H1 (cell line): ENCODE measurements at regions not wholly inside any gene's neighbourhood (a gene's known extent, or its start where the extent isn't known, plus 50 kb on each side); places are given as distances from the start of the nearest gene placed in this dataset.

Experiments
- CTCF ChIA-PET: fragments of 300-600 bp; sonication (Branson Sonifier 250); formaldehyde crosslinking; loops from one replicate; lab custom pipeline; 2021; ENCODE audit not compliant: partially characterized antibody; lab: Charles Lee
- POLR2A ChIA-PET: fragments of 300-600 bp; sonication (Branson Sonifier 250); formaldehyde crosslinking; loops from one replicate; lab custom pipeline; 2021; ENCODE audit warnings: inconsistent platforms; ENCODE audit not compliant: partially characterized antibody; lab: Charles Lee
- DNase-seq, 2 experiments: peaks; one replicate each; pipeline versions ENCODE4 v3.0.0 to v3.0.0-alpha.2; 2010 to 2022; ENCODE audit warnings: low spot score in 2 of 2, low read depth in 1 of 2, mixed read lengths in 1 of 2
- FAIRE-seq: peaks from 2 replicates; lab custom pipeline; 2011; peaks lifted over from hg19 to GRCh38; lab: Jason Lieb, UNC
- H2AFZ ChIP-seq: 2 replicates; pipeline ENCODE4 v1.8.1; 2012; ENCODE audit warnings: low read length, inconsistent platforms
- H2AK5ac ChIP-seq: 2 replicates; pipeline ENCODE4 v1.6.1; 2013; ENCODE audit warnings: low read depth, low read length
- H2BK120ac ChIP-seq: replicated peaks from 2 replicates; pipeline ENCODE3; 2013; ENCODE audit warnings: low read depth, low read length, inconsistent platforms
- H2BK12ac ChIP-seq: 2 replicates; pipeline ENCODE4 v1.6.1; 2013; ENCODE audit warnings: low read depth, low read length
- H2BK15ac ChIP-seq: 2 replicates; pipeline ENCODE4 v1.6.1; 2013; ENCODE audit warnings: low read length
- H2BK20ac ChIP-seq: 2 replicates; pipeline ENCODE4 v1.6.1; 2013; ENCODE audit warnings: low read length
- H2BK5ac ChIP-seq: 2 replicates; pipeline ENCODE4 v1.6.1; 2013; ENCODE audit warnings: low read depth, low read length
- H3K14ac ChIP-seq: 2 replicates; pipeline ENCODE4 v1.6.1; 2013; ENCODE audit warnings: inconsistent platforms; ENCODE audit not compliant: insufficient read length
- H3K18ac ChIP-seq: 2 replicates; pipeline ENCODE4 v1.6.1; 2013; ENCODE audit warnings: low read length; ENCODE audit errors: extremely low read depth
- H3K23ac ChIP-seq: 2 replicates; pipeline ENCODE4 v1.6.1; 2013; ENCODE audit warnings: inconsistent platforms; ENCODE audit not compliant: insufficient read length
- H3K23me2 ChIP-seq: 2 replicates; pipeline ENCODE4 v1.6.1; 2013; ENCODE audit warnings: low read depth, low read length
- H3K27ac ChIP-seq: 2 replicates; pipeline ENCODE4 v1.6.1; 2011; ENCODE audit warnings: low read depth, low read length, inconsistent platforms
- H3K27me3 ChIP-seq, 4 experiments: replicated peaks in 1 of 4; 1 replicate in 1 of 4; 2 replicates in 3 of 4; pipeline versions ENCODE4 v1.6.1 to v1.8.1; 2011 to 2013; ENCODE audit warnings: low read length in 3 of 4, mild to moderate bottlenecking in 3 of 4, inconsistent platforms in 2 of 4, mixed read lengths in 2 of 4, moderate library complexity in 1 of 4; ENCODE audit not compliant: control insufficient read depth in 3 of 4, insufficient read depth in 3 of 4; ENCODE audit errors: extremely low read depth in 1 of 4
- H3K36me3 ChIP-seq, 4 experiments: 2 replicates each; pipeline versions ENCODE4 v1.6.1 to v1.8.1; 2011 to 2013; ENCODE audit warnings: mild to moderate bottlenecking in 4 of 4, low read length in 3 of 4, moderate library complexity in 2 of 4, control low read depth in 1 of 4, inconsistent platforms in 1 of 4; ENCODE audit not compliant: insufficient read depth in 4 of 4, control insufficient read depth in 2 of 4
- H3K4ac ChIP-seq: replicated peaks from 2 replicates; pipeline ENCODE3; 2013; ENCODE audit warnings: low read length, low read depth, mixed read lengths, inconsistent platforms; ENCODE audit not compliant: insufficient read length
- H3K4me1 ChIP-seq, 4 experiments: replicated peaks in 1 of 4; 1 replicate in 1 of 4; 2 replicates in 3 of 4; pipeline versions ENCODE4 v1.6.1 to v1.8.1; 2011 to 2013; ENCODE audit warnings: low read length in 3 of 4, inconsistent platforms in 2 of 4, mixed read lengths in 1 of 4; ENCODE audit not compliant: insufficient read depth in 4 of 4, control insufficient read depth in 3 of 4
- H3K4me2 ChIP-seq, 2 experiments: 2 replicates each; pipeline versions ENCODE4 v1.6.1 to v1.8.1; 2011 to 2013; ENCODE audit warnings: low read depth in 2 of 2, low read length in 2 of 2, control low read depth in 1 of 2, inconsistent platforms in 1 of 2, mild to moderate bottlenecking in 1 of 2; ENCODE audit not compliant: insufficient read depth in 1 of 2
- H3K4me3 ChIP-seq, 4 experiments: fragments of 200-600, 300-600 bp in 1 of 4; sonication (generic), shearing (Covaris generic), sonication (Bioruptor Twin) in 1 of 4; 2 replicates each; pipeline versions ENCODE4 v1.5.1 to v1.8.1; 2011 to 2016; ENCODE audit warnings: low read length in 4 of 4, low read depth in 3 of 4, control low read depth in 2 of 4, inconsistent platforms in 2 of 4, mild to moderate bottlenecking in 2 of 4, mixed read lengths in 1 of 4, moderate library complexity in 1 of 4; ENCODE audit not compliant: insufficient read depth in 2 of 4; ENCODE audit errors: extremely low read depth in 1 of 4
- H3K56ac ChIP-seq: replicated peaks from 2 replicates; pipeline ENCODE3; 2013; ENCODE audit warnings: low read depth, mild to moderate bottlenecking, mixed read lengths, low read length, inconsistent platforms; ENCODE audit not compliant: insufficient read length
- H3K79me1 ChIP-seq: 2 replicates; pipeline ENCODE4 v1.6.1; 2013; ENCODE audit warnings: low read depth, low read length, control low read depth
- H3K79me2 ChIP-seq, 2 experiments: 2 replicates each; pipeline versions ENCODE4 v1.6.1 to v1.8.1; 2012 to 2013; ENCODE audit warnings: low read length in 2 of 2, mild to moderate bottlenecking in 2 of 2, inconsistent platforms in 1 of 2; ENCODE audit not compliant: insufficient read depth in 2 of 2, control insufficient read depth in 1 of 2
- H3K9ac ChIP-seq, 4 experiments: replicated peaks in 1 of 4; 1 replicate in 1 of 4; 2 replicates in 3 of 4; pipeline versions ENCODE4 v1.6.1 to v1.8.1; 2011 to 2013; ENCODE audit warnings: low read depth in 3 of 4, low read length in 3 of 4, control low read depth in 2 of 4, mild to moderate bottlenecking in 2 of 4, moderate library complexity in 2 of 4, inconsistent platforms in 1 of 4; ENCODE audit errors: extremely low read depth in 1 of 4
- H3K9me3 ChIP-seq, 2 experiments: 2 replicates each; pipeline versions ENCODE4 v1.6.1 to v1.8.1; 2012 to 2013; ENCODE audit warnings: mild to moderate bottlenecking in 2 of 2, moderate library complexity in 2 of 2, control low read depth in 1 of 2, inconsistent platforms in 1 of 2, low read depth in 1 of 2, low read length in 1 of 2, mixed read lengths in 1 of 2; ENCODE audit not compliant: insufficient read depth in 2 of 2
- H4K20me1 ChIP-seq, 2 experiments: replicated peaks in 1 of 2; 2 replicates each; pipeline versions ENCODE3 to v1.8.1; 2011 to 2013; ENCODE audit warnings: inconsistent platforms in 2 of 2, low read length in 2 of 2, mild to moderate bottlenecking in 1 of 2; ENCODE audit not compliant: insufficient read depth in 2 of 2, control insufficient read depth in 1 of 2
- H4K5ac ChIP-seq: 2 replicates; pipeline ENCODE4 v1.6.1; 2013; ENCODE audit warnings: low read length, low read depth, mixed read lengths, inconsistent platforms; ENCODE audit not compliant: insufficient read length
- H4K8ac ChIP-seq: 2 replicates; pipeline ENCODE4 v1.8.0; 2013; ENCODE audit warnings: mild to moderate bottlenecking, moderate library complexity, low read length, inconsistent platforms; ENCODE audit not compliant: insufficient read depth; ENCODE audit errors: extremely low read depth
- H4K91ac ChIP-seq: replicated peaks from 2 replicates; pipeline ENCODE3; 2013; ENCODE audit warnings: low read length, mixed read lengths, inconsistent platforms; ENCODE audit not compliant: insufficient read length
- CHD1 ChIP-seq: IDR thresholded peaks from 2 replicates; pipeline ENCODE4 v1.6.1; 2012; ENCODE audit warnings: low read depth, low read length, improper control_type of control experiment
- E2F6 ChIP-seq: IDR thresholded peaks from 2 replicates; pipeline ENCODE4 v1.6.1; 2012; ENCODE audit warnings: inconsistent platforms
- EP300 ChIP-seq, 2 experiments: IDR thresholded peaks; 1 replicate in 1 of 2; 2 replicates in 1 of 2; pipeline ENCODE4 v1.6.1; 2011 to 2012; ENCODE audit warnings: low read depth in 2 of 2, low read length in 2 of 2, mild to moderate bottlenecking in 2 of 2, borderline replicate concordance in 1 of 2, inconsistent platforms in 1 of 2, moderate library complexity in 1 of 2
- HDAC2 ChIP-seq, 2 experiments: fragments of 300-600 bp in 1 of 2; sonication (generic) in 1 of 2; IDR thresholded peaks; 2 replicates each; pipeline ENCODE4 v1.6.1; 2011 to 2012; ENCODE audit warnings: low read depth in 2 of 2, low read length in 2 of 2, mild to moderate bottlenecking in 2 of 2, moderate library complexity in 2 of 2, borderline replicate concordance in 1 of 2, inconsistent platforms in 1 of 2
- JUN ChIP-seq: IDR thresholded peaks from 2 replicates; pipeline ENCODE4 v1.6.1; 2011; ENCODE audit warnings: low read depth, mild to moderate bottlenecking, improper control_type of control experiment, low read length
- RAD21 ChIP-seq, 2 experiments: IDR thresholded peaks in 1 of 2; conservative IDR thresholded peaks in 1 of 2; 2 replicates each; pipeline ENCODE4 v1.6.1; 2011; ENCODE audit warnings: low read depth in 2 of 2, low read length in 2 of 2, improper control_type of control experiment in 1 of 2, inconsistent platforms in 1 of 2, mild to moderate bottlenecking in 1 of 2, moderate library complexity in 1 of 2
- RNF2 ChIP-seq: fragments of 200-900, 300-1000 bp; sonication (generic); IDR thresholded peaks from 2 replicates; pipeline ENCODE4 v1.7.1; 2016; ENCODE audit warnings: borderline replicate concordance, low read depth, mild to moderate bottlenecking, antibody characterized with exemption, low read length; ENCODE audit not compliant: poor library complexity, severe bottlenecking; ENCODE audit errors: missing control alignments
- SIRT6 ChIP-seq: IDR thresholded peaks from one replicate; pipeline ENCODE4 v1.7.1; 2012; ENCODE audit warnings: low read length, inconsistent platforms
- SP1 ChIP-seq: IDR thresholded peaks from 2 replicates; pipeline ENCODE4 v1.6.1; 2011; ENCODE audit warnings: low read depth, low read length
- SRF ChIP-seq: IDR thresholded peaks from 2 replicates; pipeline ENCODE4 v1.6.1; 2011; ENCODE audit warnings: mild to moderate bottlenecking, low read depth, low read length, moderate library complexity
- TAF7 ChIP-seq: optimal IDR thresholded peaks from 2 replicates; pipeline ENCODE3; 2011; ENCODE audit warnings: low read depth, mild to moderate bottlenecking, inconsistent platforms, low read length, moderate library complexity, borderline replicate concordance
- WGBS, 2 experiments: shearing (Covaris generic) in 1 of 2; methylation state at CpG; one replicate each; pipeline versions ENCODE4 v1.1.6 to v1.1.7; 2013 to 2015; ENCODE audit warnings: low lambda C conversion rate in 2 of 2, mixed read lengths in 2 of 2, inconsistent platforms in 1 of 2, low coverage in 1 of 2, missing lambda C conversion rate in 1 of 2; ENCODE audit not compliant: insufficient replicate concordance in 2 of 2, insufficient coverage in 1 of 2, insufficient read length in 1 of 2; ENCODE audit errors: extremely low coverage in 1 of 2, missing lambda C conversion rate in 1 of 2; 5-methylcytosine and 5-hydroxymethylcytosine counted together

GRCh38 chr18:73660931-73661856, 486.4 kb downstream of the FBXO15 start:
- H3K18ac ChIP-seq: no peak overlapping the region
- H2AK5ac ChIP-seq: no peak overlapping the region
- no peaks in the 10 kb centered on the region for H3K79me2 ChIP-seq
- no peaks in the 10 kb centered on the region for H3K23me2 ChIP-seq
- FAIRE-seq (no peak), DNase-seq (no peak)
- H2BK20ac ChIP-seq: no peak overlapping the region
- H3K9ac ChIP-seq: no peak overlapping the region
- no peak overlapping the region for H3K27ac ChIP-seq
- H4K5ac ChIP-seq: no peak overlapping the region
- no peak overlapping the region for H2BK12ac ChIP-seq
- H4K91ac ChIP-seq: no peak overlapping the region
- no peak overlapping the region for H3K4me3 ChIP-seq
- no peak overlapping the region for H4K8ac ChIP-seq
- H3K27me3 ChIP-seq: no peaks in the 10 kb centered on the region
- H3K56ac ChIP-seq: no peak overlapping the region
- H3K9me3 ChIP-seq: no peaks in the 10 kb centered on the region
- H4K20me1 ChIP-seq: no peaks in the 10 kb centered on the region
- H3K4ac ChIP-seq: no peak overlapping the region
- no peak overlapping the region for H3K23ac ChIP-seq
- H3K4me1 ChIP-seq: no peaks in the 10 kb centered on the region
- H2AFZ ChIP-seq: no peak overlapping the region
- H2BK120ac ChIP-seq: no peak overlapping the region
- no peak overlapping the region for H2BK15ac ChIP-seq
- CTCF ChIA-PET: no interaction called here
- no peaks in the 10 kb centered on the region for H3K36me3 ChIP-seq
- 84% methylated on average over 5 of the region's 5 CpGs; no CpG with 5 or more reads in 1 of the 2 experiments for WGBS, 2 experiments
- no peak overlapping the region for H3K14ac ChIP-seq
- no peak overlapping the region for H3K4me2 ChIP-seq
- POLR2A ChIA-PET: no interaction called here
- H3K79me1 ChIP-seq: no peaks in the 10 kb centered on the region
- H2BK5ac ChIP-seq: no peak overlapping the region
- TF ChIP-seq TAF7 (no peak), E2F6 (no peak), EP300 (IDR thresholded peaks at IDR 0.05; ENCODE audit: borderline replicate concordance in 1 of 2, low read depth in 2 of 2, low read length in 2 of 2) (no peak), HDAC2 (IDR thresholded peaks at IDR 0.05; ENCODE audit: borderline replicate concordance in 1 of 2, low read depth in 2 of 2, low read length in 2 of 2) (no peak), JUN (no peak), SIRT6 (no peak), SP1 (no peak), SRF (no peak), RAD21 (IDR thresholded peaks at IDR 0.05 in 1 of 2, conservative IDR thresholded peaks at IDR 0.05 in 1 of 2; ENCODE audit: low read depth in 2 of 2, low read length in 2 of 2) (no peak), RNF2 (no peak), CHD1 (no peak)
